GM19239 (cell line): ENCODE measurements at regions not wholly inside any gene's neighbourhood (a gene's known extent, or its start where the extent isn't known, plus 50 kb on each side); places are given as distances from the start of the nearest gene placed in this dataset.
"Not testable (repeated sequence)": the region's sequence is repeated elsewhere in the genome, so short reads cannot be mapped to it uniquely, and the experiment has no call there.

Source experiments
- DNase-seq: peaks from one replicate; pipeline ENCODE4 v3.0.0; 2011; ENCODE audit warnings: low spot score; ENCODE audit not compliant: insufficient read length
- FAIRE-seq: peaks from 2 replicates; lab custom pipeline; 2011; peaks lifted over from hg19 to GRCh38; lab: Jason Lieb, UNC

DNA sequence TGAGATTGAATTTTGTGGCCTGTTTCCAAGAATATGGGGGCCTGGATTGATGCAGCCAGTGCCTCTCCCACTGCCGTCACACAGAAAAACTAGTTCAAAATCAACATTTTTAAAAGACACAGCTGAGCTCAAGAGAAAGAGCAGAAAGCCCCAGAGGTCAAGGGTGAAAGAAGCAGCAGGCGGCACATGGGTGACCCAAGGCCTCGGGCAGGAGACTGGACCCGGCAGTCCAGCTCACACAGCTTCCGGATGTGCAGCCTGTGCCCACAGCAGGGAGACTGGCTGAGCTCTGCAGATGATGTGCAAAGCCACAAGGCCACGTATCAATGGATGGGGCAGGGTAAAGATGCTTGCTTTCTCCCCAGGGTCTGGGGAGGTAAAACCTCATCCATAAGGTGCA, 50.4 kb upstream of the RNF32 start:
- no peak for FAIRE-seq
- no peak for DNase-seq

DNA sequence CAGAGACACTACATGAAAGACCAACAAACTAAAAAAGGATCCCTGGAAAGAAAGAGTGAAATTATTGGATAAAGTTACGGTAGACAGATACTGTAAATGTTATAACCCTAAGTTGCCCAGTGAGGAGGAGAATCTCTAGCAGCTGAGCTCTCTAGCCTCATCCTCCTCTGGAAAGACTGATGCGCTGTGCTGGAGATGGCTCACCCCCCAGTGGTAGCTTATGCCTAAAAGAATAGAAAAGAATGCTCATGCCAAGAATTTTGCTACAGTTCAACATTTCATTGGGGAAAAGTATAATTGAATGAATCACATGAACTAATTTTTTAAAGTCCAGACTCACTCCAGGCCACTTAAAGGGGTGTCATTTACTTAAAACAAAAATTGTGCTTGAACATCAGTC, 50.8 kb upstream of the RNF32 start:
- FAIRE-seq (no peak), DNase-seq (no peak)

DNA sequence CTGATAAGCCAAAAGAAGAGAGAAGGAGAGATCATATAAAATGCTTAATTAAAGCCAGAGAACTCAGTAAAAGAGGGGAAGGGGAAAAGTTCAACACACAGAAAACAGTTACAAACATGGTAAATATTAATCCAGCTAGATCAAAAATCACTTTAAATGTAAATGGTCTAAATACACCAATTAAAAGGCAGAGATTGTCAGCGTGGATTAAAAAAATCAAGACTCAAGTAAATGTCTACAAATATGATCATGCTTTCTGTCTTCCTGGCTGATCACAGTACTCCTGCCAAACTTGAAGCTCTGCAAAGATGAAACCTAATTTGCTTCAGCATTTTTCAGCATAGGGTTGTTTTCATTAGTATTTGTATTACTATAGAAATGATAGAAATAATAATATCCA, 54.6 kb upstream of the RNF32 start:
- DNase-seq (no peak), FAIRE-seq (no peak)

DNA sequence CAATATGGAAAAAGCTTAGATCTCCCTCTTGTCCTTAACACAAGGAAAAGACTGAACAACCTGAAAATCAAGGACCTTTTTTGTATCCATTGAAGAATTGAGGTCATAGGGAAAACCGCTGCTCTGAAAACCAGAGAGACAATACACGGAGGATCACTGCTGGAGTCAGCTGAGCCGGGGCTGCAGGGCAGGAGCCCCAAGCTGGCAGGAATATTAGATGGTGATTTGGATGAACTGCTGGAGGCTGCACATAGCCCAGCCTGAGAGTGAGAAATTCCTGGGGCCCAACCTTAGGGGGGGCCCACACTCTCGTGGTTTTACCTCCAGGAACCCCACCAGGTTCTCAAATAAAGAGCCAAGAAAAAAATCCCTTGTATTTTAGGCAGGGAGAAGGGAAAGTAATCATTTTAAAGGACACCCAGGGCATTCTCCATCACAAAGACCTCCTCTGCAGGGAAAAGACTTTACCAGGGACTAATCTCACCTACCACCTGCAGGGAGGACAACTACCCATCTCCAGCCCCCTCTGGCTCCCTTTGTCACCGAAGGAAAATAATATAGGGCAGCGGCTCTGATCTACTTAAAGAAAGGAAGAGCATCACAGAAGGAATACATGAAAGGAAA, 55.4 kb upstream of the RNF32 start:
- DNase-seq (no peak), FAIRE-seq (no peak)

DNA sequence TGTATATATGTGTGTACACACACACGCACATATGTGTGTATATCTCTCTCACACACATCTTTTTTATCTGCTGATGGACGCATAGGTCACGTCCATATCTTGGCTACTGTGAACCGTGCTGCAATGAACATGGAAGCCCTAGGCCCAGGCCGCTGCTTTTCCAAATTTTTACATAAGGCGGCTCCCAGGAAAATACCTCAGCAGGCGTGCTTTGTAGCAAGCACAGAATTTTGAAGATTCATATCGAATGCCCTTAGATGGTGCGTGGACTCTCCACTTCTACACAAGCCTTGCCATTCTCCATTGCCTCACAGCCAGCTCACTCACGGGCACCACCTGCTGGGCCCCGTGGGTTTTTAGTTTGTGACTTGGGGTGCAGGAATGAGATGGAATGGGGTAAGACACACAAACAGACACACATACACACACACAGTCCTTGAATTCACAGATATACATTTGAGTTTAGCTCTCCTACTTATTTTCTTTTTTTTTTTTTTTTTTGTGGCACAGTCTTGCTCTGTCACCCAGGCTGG, 57.9 kb upstream of the RNF32 start:
- no peak for DNase-seq
- FAIRE-seq = no peak

DNA sequence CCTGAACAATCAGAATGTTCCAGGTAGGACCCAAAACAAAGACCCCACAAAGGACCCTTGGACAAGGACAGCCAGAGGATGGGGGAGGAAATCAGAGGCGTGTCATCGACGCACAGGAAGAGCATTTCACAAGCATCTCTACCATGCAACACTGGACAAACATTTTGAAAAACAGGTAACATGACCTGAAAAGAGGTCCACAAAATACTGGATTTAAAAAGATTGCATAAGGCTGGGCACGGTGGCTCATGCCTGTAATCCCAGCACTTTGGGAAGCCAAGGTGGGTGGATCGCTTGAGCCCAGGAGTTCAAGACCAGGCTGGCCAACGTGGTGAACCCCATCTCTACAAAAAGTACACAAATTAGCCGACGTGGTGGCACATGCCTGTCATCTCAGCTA, 60.5 kb upstream of the RNF32 start:
- FAIRE-seq = no peak

DNA sequence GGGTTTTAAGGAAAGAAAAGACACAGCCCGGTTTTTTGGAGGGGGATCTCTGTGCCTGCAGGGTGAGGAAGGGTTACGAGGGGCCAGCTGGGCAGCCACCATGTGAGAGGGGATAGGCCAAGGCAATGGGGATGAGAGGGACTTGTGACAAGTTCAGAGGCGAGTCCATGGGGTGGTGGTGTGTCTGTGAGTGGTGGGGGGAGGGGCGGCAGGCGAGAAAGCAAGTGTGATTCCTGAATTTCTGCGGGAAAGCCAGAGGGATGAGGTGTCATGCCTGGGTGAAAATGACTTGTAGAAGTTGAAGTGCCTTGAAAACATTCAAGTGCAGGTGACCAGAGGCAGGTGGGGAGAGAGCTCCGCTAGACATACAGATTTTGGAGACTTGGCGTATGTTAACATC, 61.0 kb upstream of the RNF32 start:
- no peak for DNase-seq
- FAIRE-seq = no peak

More for the DNA sequence above, 60.5 kb upstream of the RNF32 start:
- DNase-seq = no peak

DNA sequence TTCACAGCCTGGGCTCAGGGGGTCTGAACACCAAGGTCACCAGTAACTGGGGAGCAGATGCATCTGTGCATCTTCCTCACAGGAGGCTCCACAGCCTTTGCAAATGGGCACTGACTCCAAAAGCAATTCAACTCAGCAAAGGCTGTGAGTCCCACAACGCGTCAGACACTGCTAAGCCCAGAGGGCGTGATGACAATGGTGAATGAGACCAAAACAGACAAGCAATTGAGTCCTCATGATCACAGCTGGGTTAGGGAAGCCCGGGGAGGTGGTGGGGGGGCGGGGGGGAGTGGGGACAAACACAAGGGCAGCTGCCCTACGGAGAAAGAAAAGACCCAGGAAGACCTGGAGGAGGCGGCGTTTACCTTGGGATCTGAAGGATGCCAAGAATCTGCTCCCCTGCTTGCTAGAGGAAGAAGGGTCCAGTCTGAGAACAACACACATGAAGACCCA, 61.6 kb upstream of the RNF32 start:
- DNase-seq (no peak), FAIRE-seq (no peak)

DNA sequence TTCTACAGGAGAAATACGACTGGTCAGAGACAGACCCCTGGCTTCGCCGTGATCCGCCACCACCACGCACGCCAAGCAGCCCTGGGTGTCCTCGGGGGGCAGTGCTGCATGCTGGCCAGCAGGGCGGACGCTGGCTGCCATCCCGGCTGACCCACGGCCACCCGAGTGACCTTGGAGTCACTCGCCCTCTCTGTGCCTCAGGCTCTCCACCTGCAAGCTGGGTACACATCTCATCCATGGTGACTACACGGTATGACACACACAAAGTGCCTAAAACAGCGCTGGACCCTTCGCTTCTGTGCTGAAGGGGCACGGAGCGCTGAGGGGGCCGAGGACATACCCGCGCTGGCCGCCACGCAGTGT, 62.0 kb upstream of the RNF32 start:
- DNase-seq (no peak), FAIRE-seq (no peak)

DNA sequence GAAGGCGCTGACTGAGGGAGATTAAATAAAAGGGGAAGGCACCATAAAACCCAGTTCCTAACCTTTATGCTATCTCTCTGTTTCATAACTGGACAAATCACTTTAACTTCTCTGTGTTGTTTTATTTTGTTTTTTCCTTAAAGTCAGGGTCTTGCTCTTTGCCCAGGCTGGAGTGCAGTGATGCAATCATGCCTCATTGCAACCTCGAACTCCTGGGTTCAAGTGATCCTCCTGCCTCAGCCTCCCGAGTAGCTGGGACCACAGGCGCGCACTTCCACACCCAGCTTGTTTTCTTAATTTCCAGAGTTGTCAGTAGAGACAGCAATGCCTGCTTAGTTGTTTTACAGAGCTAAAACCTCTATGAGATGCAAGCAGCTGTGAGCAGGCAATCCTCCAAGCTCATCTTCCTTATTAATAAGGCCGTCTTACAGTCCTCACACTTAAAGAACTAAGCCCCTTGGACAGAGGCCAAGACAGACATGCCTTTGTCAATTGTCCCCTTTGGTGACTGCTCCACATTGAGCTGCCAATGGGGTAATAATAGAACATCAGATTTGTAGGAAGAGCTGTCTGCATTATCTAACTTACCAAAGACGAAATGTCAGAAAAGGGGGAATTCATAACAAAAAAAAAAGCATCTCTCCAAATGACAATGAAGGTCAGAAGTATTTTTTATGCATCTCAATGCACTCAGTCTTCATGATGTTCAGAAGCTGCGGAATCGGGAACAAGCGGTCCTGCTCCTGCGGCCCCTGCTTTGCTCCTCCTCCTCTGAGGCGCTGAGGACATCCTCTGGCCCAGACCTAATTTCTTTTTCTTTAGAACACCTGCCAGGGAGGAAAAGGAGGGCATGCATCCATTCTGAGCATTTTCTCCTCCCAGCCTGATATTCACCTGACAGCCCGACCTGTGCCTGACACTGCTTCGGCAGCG, 62.7 kb upstream of the RNF32 start:
- FAIRE-seq (no peak), DNase-seq (no peak)

DNA sequence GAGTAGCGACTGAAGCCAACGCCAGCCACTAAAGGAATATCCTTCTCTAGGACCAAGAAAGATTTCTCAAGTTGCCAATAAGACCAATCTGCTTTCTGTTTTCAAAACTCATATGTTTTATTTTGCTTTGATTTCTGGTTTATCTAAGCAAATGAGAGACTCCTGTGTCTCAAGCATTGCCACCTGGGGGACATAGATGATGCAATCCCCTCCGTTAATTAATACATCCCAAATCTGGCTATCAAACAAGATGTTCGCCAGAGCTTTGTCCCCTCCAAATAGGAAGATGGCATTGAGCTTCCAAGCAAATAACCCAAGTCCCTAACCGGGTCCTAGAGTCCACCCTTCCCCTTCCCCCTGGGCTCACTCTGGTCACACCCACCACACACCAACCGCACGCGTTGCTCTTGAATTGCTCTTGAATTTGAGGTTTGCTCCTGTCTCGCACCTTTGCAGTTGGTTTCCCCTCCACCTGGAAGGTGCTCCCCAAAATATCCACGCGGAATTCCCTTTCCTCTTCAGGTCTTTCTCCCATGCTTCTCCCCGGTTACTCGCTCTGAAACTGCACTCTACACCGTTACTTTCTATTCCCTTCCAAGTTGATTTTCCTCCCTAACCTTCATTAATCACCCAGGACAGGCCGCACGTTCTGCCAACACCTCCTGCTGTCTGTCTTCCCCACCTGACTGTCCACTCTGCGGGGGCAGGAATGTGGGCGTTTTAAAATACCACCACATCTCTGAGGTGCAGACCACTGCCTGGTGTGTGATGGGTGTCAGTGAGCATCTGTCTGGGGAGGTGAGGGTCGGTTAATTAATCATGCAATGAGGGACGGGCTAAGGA, 64.1 kb upstream of the RNF32 start:
- DNase-seq (no peak), FAIRE-seq (no peak)

DNA sequence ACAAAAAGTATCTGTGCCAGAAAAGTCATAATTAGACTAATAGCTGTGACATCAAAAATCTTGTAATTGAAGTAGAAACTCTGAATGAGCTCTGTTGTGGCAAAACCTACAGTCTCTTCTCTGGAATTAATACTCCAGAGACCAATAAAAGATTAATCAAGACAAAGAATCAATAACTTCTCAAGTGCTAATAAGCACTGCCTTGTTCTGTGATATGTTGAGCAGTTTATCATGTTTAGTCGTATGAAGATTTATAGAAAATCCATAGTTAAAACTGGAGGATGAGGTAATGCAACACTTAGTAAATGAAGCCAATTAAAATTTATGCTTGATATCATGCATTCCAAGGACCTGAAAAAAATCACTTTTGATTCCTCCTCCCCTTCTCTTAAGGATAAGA, 72.3 kb upstream of the RNF32 start:
- DNase-seq (no peak), FAIRE-seq (no peak)

DNA sequence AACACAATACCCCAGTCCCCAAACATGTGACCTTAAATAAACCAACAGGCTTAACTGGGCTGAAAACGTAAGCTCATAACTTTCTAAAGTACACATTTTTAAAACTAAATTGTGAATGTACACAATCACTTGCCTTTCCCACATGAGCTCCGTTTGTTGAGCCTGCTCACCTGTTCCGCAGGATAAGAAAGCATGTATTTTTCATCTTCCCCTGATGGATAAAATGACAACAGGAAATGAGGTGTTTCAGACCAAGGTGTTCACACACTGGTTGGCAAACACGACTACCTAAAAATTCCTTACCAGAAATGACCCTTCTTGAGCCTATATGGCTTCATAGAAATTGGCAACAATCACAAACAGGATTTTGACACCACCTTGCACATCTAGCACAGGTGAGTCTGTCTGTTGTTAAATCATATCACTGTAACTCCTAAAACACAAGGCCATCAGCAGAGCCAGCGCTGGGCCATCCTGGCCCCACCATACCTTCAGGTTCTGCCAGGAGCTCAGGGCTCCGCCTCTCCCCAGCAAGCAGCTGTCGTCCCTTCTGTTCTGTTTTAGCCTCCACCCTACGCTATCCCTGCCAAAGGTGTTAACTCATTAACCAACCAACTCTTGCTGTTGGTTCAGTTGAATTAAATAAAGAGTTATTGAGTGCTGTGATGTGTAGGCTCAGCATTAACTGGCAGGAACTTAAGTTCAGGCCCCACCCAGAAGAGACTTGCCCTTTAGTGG, 73.6 kb upstream of the RNF32 start:
- no peak for DNase-seq
- no peak for FAIRE-seq

DNA sequence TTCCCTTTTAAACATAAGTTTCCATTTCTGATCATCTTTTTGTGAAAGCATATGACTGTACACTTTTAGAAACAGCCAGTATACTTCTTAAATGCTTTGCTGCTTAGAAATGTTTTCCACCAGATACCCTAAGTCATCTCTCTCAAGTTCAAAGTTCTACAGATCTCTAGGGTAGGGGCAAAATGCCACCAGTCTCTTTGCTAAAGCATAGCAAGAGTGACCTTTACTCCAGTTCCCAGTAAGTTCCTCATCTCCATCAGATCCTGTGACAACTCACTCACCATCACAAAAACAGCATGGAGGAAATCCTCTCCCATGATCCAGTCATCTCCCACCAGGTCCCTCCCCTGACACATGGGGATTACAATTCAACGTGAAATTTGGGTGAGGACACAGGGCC, 75.6 kb upstream of the RNF32 start:
- FAIRE-seq, DNase-seq: not testable (repeated sequence)

DNA sequence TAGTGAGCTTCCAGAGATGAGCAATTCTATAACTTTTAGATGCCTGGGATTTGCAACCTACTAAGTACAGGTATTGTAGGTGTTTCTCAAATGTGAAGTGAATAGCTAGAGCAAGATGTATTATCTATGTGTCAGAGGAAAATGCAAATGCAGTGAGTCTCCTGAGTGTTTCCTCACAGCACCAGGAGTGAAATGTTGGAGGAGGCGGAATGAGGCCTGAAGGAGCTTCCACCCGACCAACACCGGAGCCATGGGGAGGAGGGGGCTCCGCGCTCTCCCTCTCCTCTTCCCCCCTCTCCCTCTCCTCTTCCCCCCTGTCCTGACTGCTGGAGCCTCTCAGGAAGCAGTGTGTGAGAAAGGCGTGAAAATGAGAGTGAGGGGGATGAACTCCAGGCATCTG, 79.9 kb upstream of the RNF32 start:
- no peak for DNase-seq
- FAIRE-seq = no peak

DNA sequence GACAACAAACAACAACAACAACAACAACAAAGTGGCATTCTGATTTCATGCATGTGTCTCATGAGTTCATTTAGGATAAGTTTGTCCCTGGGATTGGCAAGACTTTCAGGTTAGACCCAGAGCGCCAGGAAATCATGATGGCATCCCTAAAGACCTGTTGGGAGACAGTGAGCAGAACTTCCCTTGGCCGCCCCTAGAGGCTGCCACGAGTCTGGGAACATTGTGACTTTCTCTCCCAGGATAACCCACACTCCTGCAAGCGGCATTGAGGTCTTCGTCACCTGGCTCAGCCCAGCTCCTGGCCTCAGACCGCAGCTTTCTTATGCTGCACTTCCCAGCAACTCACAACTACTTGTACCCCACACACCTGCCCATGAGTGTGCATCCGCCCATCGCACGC, 80.5 kb upstream of the RNF32 start:
- no peak for FAIRE-seq

DNA sequence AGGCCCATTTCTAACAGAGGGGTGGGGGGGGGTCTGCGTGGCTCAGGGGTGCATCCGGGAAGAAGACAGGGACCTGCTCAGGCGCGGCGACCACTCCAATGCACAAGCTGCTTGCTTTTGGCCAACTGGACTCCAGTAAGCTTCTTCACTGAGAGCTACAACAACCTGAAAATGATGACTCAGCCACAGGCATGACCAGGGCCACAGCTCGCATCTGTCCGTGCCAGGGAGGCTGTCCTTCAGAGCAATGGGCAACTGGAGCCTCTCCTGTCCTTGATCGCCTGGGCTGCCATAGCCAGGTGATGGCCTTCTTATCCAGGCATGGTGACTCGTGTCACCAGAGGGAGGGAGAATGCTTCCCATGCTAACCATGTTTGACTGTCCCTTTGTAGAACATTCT, 81.6 kb upstream of the RNF32 start:
- FAIRE-seq (no peak), DNase-seq (no peak)

More for the DNA sequence above, 80.5 kb upstream of the RNF32 start:
- DNase-seq = no peak

DNA sequence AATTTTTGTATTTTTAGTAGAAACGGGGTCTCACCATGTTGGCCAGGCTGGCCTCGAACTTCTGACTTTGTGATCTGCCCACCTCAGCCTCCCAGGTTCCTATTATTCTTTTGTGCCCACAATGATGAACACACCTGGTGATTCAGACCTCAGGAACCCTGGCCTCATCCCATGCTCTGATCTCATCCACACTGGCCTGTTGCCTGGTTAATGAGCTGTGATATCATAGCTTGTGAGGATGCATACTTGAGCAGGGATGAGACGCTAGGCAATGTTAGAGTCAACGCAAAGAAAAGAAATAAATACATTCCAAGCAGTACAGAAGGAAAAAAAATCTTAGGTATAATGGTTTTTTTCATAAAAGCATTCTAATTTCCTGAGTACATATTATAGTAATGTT, 82.4 kb upstream of the RNF32 start:
- no peak for FAIRE-seq
- DNase-seq = no peak

DNA sequence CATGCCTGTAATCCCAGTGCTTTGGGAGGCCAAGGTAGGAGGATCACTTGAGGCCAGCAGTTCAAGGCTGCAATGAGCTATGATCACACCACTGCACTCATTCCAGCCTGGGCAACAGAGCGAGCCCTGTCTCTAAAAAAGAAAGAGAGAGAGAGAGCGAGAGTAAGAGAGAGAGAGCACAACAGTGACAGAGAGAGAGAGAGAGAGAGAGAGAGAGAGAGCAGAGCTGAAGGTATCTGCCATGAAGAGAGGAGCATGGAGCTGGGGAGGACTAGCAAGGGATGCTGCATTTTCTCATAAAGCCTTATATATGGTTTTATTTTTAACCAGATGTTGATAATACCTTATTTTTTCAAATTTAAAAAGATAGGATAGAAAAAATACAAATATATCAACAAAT, 84.5 kb upstream of the RNF32 start:
- FAIRE-seq = no peak
- DNase-seq = no peak

DNA sequence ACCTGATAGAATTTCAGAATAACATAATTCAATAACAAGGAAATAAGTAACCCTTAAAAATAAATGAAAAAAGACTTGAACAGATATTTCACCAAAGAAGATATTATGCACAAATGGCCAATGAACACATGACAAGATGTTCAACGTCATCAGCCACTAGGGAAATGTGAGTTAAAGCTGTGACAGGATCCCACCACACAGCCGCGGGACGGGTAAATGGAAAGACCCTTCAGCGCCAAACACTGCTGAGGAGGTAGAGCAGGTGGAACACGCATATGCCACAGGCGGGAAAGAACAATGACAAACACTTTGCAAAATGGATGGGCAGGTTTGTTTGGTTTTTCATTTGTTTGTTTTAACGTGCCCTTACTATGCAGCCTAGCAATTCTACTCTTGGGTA, 86.1 kb upstream of the RNF32 start:
- DNase-seq (no peak), FAIRE-seq (no peak)
